Endothelial cell of umbilical vein (primary cell): ENCODE measurements at regions not wholly inside any gene's neighbourhood (a gene's known extent, or its start where the extent isn't known, plus 50 kb on each side); places are given as distances from the start of the nearest gene placed in this dataset.

Source experiments
- FOS ChIP-seq: IDR thresholded peaks from 2 replicates; pipeline ENCODE4 v1.6.1; 2011; ENCODE audit warnings: mild to moderate bottlenecking, low read length, moderate library complexity, borderline replicate concordance; ENCODE audit not compliant: insufficient read depth
- TF ChIP-seq, protein P1 (sequence below), 2 donors: IDR thresholded peaks; 1 replicate in 1 of 2; 2 replicates in 1 of 2; pipeline ENCODE4 v1.5.1; 2011; ENCODE audit warnings: low read length in 2 of 2, mild to moderate bottlenecking in 2 of 2, moderate library complexity in 2 of 2, control low read depth in 1 of 2, inconsistent platforms in 1 of 2, low read depth in 1 of 2; ENCODE audit not compliant: insufficient read depth in 1 of 2; ENCODE audit errors: extremely low read depth in 1 of 2

- TF ChIP-seq, protein P1, sequence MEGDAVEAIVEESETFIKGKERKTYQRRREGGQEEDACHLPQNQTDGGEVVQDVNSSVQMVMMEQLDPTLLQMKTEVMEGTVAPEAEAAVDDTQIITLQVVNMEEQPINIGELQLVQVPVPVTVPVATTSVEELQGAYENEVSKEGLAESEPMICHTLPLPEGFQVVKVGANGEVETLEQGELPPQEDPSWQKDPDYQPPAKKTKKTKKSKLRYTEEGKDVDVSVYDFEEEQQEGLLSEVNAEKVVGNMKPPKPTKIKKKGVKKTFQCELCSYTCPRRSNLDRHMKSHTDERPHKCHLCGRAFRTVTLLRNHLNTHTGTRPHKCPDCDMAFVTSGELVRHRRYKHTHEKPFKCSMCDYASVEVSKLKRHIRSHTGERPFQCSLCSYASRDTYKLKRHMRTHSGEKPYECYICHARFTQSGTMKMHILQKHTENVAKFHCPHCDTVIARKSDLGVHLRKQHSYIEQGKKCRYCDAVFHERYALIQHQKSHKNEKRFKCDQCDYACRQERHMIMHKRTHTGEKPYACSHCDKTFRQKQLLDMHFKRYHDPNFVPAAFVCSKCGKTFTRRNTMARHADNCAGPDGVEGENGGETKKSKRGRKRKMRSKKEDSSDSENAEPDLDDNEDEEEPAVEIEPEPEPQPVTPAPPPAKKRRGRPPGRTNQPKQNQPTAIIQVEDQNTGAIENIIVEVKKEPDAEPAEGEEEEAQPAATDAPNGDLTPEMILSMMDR (IDR thresholded peaks at IDR 0.05; ENCODE audit: extremely low read depth in 1 of 2, insufficient read depth in 1 of 2, low read depth in 1 of 2, low read length in 2 of 2): no peak
- no peak for TF ChIP-seq FOS
Observed at GRCh38 chr12:20201733-20202132, 166.6 kb upstream of the PDE3A start.
